ENCODE measurements at regions not wholly inside any gene's neighbourhood (a gene's known extent, or its start where the extent isn't known, plus 50 kb on each side); places are given as distances from the start of the nearest gene placed in this dataset.

DNA sequence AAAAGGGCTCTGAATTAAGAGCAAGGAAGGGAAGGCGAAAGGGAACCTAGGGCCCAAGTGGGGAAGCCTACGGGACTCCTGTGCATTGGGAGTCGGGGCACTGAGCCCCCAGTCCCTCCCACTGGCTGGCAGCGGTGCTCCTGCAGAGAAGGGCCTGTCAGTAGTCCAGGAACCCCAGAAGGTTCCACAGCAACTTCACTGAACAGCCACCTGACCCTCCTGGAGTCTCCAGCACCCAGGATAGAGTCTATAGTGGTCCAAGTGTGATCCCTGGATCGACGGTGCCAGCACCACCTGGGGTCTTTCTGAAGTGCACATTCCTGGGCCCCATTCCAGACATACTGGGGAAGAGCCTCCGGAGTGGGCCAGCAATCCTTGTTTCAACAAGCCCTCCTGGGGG lies 100.0 kb upstream of the B3GAT1 start:
- H3K9me3 ChIP-seq: no peaks in the 10 kb centered on the region
- no peak overlapping the region for H3K9ac ChIP-seq
- no peak overlapping the region for H3K4me3 ChIP-seq
- 0 out of 2 replicates have a peak, but pooled peaks cover 4% of the 10 kb centered on the region for H4K20me1 ChIP-seq
- H3K27ac ChIP-seq: no peak overlapping the region
- H3K4me1 ChIP-seq: peaks cover 16% of the 10 kb centered on the region
- H3K4me2 ChIP-seq: no peak overlapping the region
- H3K36me3 ChIP-seq: no peaks in the 10 kb centered on the region
- no peak for TF ChIP-seq Cebpa-rat (IDR thresholded peaks at IDR 0.05)
- H3K27me3 ChIP-seq: no peaks in the 10 kb centered on the region

DNA sequence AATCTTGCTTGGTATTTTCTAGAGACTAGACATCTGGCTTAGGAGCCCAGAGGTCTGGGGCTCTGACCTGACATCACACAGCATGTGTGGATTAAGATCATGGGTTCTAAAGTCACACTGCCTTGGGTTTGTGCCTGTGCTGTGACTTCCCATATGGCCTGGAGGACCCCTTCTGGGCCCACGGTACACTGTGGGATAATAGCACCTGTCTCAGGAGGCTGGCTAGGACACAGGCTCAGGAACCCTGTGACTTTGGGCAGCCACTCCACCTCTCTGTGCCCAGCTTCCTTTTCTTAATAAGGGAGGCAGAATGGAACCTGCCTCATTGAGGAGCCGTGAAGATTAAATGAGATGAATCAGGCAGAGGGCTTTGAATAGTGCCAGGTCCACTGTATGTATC lies 99.2 kb upstream of the B3GAT1 start:
- no peaks in the 10 kb centered on the region for H3K27me3 ChIP-seq
- H3K4me2 ChIP-seq: no peak overlapping the region
- H3K9ac ChIP-seq: no peak overlapping the region
- no peaks in the 10 kb centered on the region for H3K9me3 ChIP-seq
- H3K4me1 ChIP-seq: peaks cover 8% of the 10 kb centered on the region
- no peak overlapping the region for H3K4me3 ChIP-seq
- H4K20me1 ChIP-seq: no peaks in the 10 kb centered on the region
- H3K36me3 ChIP-seq: no peaks in the 10 kb centered on the region
- H3K27ac ChIP-seq: no peak overlapping the region
- TF ChIP-seq Cebpa-rat (IDR thresholded peaks at IDR 0.05): no peak

DNA sequence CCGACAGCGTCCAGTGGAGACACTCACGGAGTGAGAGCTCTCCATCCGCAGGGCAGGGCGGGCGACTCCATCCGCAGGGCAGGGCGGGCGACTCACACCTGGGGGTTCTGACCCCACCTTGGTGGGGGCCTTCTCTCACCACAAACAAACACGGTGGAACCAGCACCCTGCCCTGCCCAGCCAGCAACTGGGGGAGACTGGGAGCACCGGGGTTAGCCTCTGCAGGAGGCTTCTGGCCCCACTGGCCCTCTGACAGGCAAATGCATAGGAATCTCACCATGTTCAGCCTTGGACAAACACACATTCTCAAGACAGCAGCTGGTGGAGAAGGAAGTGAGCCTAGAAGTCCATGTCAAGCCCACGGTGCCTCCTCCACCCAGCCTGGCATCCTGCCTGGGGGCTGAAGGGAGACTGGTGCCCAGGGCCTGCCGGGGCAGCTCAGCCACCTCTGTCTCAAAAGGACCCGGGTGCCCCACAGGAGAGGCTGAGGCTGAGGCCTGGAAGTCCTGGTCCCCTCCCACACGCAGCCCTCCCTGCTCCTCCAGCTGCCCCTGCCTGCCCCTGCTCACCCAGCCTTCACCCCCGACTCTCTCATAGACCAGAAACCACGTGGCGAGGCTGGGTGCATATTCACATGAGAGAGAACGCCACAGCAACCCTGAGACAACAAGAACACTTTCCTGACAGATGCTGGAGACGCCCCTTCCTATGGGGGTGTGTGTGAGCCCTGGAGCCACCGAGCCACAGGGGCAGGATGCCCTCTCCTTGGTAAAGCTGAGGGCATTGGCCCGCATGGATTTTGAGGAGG lies 98.4 kb upstream of the B3GAT1 start:
- no peak for TF ChIP-seq Cebpa-rat (IDR thresholded peaks at IDR 0.05)
- Histone ChIP-seq H3K27me3 (no peaks in the 10 kb centered on the region), H3K27ac (no peak overlapping the region), H3K4me3 (no peak overlapping the region), H3K4me2 (no peak overlapping the region; the same call in 1 of the 2 replicates), H3K4me1 (peaks cover 4% of the 10 kb centered on the region; the same call in 1 of the 2 replicates), H3K36me3 (no peaks in the 10 kb centered on the region), H4K20me1 (no peaks in the 10 kb centered on the region), H3K9ac (no peak overlapping the region), H3K9me3 (no peaks in the 10 kb centered on the region)

- H3K4me2 ChIP-seq: no peak overlapping the region
- H4K20me1 ChIP-seq: no peaks in the 10 kb centered on the region
- H3K36me3 ChIP-seq: no peaks in the 10 kb centered on the region
- H3K27ac ChIP-seq: no peak overlapping the region
- H3K9ac ChIP-seq: no peak overlapping the region
- H3K27me3 ChIP-seq: no peaks in the 10 kb centered on the region
- H3K4me1 ChIP-seq: peaks cover 4% of the 10 kb centered on the region; the same call in 1 of the 2 replicates
- H3K9me3 ChIP-seq: no peaks in the 10 kb centered on the region
- no peak for TF ChIP-seq Cebpa-rat (IDR thresholded peaks at IDR 0.05)
- H3K4me3 ChIP-seq: no peak overlapping the region
Observed at GRCh38 chr11:134509381-134510232, 97.6 kb upstream of the B3GAT1 start.

DNA sequence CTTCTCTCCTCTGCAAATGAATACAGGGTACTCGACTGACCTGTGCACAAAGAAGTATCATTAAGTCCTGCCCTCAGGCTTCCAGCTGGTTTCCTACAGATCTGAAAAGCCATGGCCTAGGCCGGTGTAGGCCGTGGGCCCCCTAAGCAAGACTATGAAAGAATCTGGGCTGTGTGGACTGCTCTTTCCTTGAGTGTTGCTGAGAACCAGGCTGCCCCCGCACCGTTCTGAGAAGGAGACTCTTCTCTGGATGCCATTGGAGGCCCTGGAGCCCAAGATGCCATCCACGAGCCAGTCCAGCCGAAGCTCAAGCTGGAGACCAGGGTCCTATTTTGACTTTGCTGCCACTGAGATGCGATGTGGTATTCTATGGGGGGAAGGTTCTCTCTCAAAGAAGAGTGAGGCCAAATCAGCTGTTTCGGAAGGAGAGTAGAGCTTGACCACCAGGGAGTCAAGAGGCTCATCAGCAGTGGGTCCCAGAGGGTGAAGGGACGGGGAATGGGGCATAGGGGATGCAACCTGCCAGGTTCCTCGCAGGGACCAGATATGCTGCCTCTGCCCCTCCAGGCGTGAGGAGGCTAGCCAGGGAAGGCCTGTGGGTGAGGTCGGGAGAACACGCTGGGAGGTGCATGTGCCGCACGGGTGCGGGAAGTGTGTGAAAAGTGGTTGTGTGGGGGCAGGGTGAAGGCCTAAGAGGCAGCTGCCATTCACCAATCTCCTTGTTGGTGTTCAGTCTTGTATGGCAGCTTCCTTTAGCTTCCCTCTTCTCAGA lies 96.4 kb upstream of the B3GAT1 start:
- H3K27ac ChIP-seq: no peak overlapping the region
- H3K4me2 ChIP-seq: no peak overlapping the region
- H4K20me1 ChIP-seq: no peaks in the 10 kb centered on the region
- H3K27me3 ChIP-seq: no peaks in the 10 kb centered on the region
- no peak for TF ChIP-seq Cebpa-rat (IDR thresholded peaks at IDR 0.05)
- H3K9ac ChIP-seq: no peak overlapping the region
- H3K9me3 ChIP-seq: no peaks in the 10 kb centered on the region
- peaks cover 4% of the 10 kb centered on the region; the same call in 1 of the 2 replicates for H3K4me1 ChIP-seq
- no peaks in the 10 kb centered on the region for H3K36me3 ChIP-seq
- no peak overlapping the region for H3K4me3 ChIP-seq

GRCh38 chr11:134506046-134506445 lies 94.0 kb upstream of the B3GAT1 start:
- Histone ChIP-seq H3K4me3 (no peak overlapping the region), H3K4me1 (peaks cover 4% of the 10 kb centered on the region; the same call in 1 of the 2 replicates), H3K9ac (no peak overlapping the region), H3K27me3 (no peaks in the 10 kb centered on the region), H3K36me3 (no peaks in the 10 kb centered on the region), H4K20me1 (no peaks in the 10 kb centered on the region), H3K9me3 (no peaks in the 10 kb centered on the region), H3K4me2 (no peak overlapping the region), H3K27ac (no peak overlapping the region)
- no peak for TF ChIP-seq Cebpa-rat (IDR thresholded peaks at IDR 0.05)

DNA sequence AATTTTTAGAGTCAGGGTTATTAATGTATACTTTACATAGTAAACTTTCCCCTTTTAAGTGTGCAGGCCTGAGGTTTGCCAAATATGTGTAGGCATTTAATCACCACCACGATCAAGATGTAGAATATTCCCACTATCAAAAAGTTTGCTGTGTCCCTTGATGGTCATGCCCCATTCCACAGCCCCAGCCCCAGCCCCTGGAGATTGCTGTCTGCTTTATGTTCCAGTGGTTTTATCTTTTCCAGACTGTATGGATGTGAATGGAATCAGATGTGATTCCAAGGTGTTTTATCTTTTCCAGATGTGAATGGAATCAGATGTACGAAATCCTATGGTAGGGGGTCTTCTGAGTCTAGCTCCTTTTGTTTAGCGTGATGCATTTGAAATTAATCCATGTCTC lies 93.1 kb upstream of the B3GAT1 start:
- Histone ChIP-seq H3K4me3 (no peak overlapping the region), H3K4me2 (no peak overlapping the region), H3K27me3 (no peaks in the 10 kb centered on the region), H3K27ac (no peak overlapping the region), H4K20me1 (no peaks in the 10 kb centered on the region), H3K9me3 (no peaks in the 10 kb centered on the region), H3K4me1 (no peaks in the 10 kb centered on the region), H3K9ac (no peak overlapping the region), H3K36me3 (no peaks in the 10 kb centered on the region)
- TF ChIP-seq Cebpa-rat (IDR thresholded peaks at IDR 0.05): no peak

GRCh38 chr11:134504146-134504905 lies 92.3 kb upstream of the B3GAT1 start:
- H3K27me3 ChIP-seq: no peaks in the 10 kb centered on the region
- H4K20me1 ChIP-seq: no peaks in the 10 kb centered on the region
- no peak overlapping the region for H3K4me2 ChIP-seq
- H3K9ac ChIP-seq: no peak overlapping the region
- H3K36me3 ChIP-seq: no peaks in the 10 kb centered on the region
- no peaks in the 10 kb centered on the region for H3K4me1 ChIP-seq
- TF ChIP-seq Cebpa-rat (IDR thresholded peaks at IDR 0.05): no peak
- no peak overlapping the region for H3K4me3 ChIP-seq
- no peaks in the 10 kb centered on the region for H3K9me3 ChIP-seq
- no peak overlapping the region for H3K27ac ChIP-seq

DNA sequence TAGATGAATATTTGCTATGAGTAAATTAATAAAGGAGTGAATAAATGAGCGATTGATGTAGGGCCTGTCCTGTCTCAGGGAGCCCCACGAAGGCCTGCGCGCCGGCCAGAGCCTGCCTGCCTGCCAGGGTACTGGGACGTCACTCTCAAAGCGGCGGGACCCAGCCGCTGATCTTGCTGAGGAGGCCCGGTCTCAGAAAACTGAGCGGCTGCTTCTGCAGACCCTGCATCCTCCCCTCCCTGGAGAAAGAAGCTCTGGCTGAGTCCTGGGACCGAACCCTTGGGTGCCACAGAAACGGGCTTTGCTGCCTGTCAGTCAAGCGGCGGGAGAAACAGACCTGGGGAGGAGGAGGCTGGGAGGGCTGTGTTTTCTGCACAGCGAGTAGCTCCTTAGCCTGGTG lies 91.6 kb upstream of the B3GAT1 start:
- Histone ChIP-seq H3K36me3 (no peaks in the 10 kb centered on the region), H3K4me1 (no peaks in the 10 kb centered on the region), H3K4me3 (no peak overlapping the region), H4K20me1 (no peaks in the 10 kb centered on the region), H3K27me3 (no peaks in the 10 kb centered on the region), H3K9ac (no peak overlapping the region), H3K27ac (no peak overlapping the region), H3K9me3 (no peaks in the 10 kb centered on the region), H3K4me2 (no peak overlapping the region)
- TF ChIP-seq Cebpa-rat (IDR thresholded peaks at IDR 0.05): no peak
